ENCODE measurements at regions not wholly inside any gene's neighbourhood (a gene's known extent, or its start where the extent isn't known, plus 50 kb on each side); places are given as distances from the start of the nearest gene placed in this dataset.

DNA sequence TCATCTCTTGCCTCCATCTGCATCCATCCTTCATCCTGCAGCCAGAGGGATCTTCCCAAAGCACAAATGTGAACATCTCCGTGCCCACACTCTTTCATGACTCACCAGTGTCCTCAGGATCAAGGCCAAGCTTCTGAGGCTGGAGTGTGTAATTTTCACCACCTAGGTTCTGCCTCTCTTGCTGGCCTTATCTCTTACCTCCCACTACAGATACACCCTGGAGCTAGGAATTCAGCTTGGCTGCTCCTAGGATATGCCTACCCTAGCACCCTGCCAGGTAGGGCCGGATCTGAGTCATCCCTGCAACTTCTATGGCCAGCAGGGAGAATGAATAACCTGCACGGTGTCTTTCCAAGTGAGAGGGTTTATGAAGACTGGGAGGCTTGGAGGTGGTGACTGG, 208.7 kb upstream of the CSF3R start:
- H3K36me3 Mint-ChIP-seq = no peaks in the 10 kb centered on the region
- ATAC-seq (no peak), DNase-seq (no peak)
- no peaks in the 10 kb centered on the region for H3K9me3 Mint-ChIP-seq (ENCODE audit: low read depth)
- peaks cover 18% of the 10 kb centered on the region for H3K27me3 Mint-ChIP-seq
- no peak overlapping the region for H3K27ac Mint-ChIP-seq
- CTCF ChIA-PET = no interaction called here
- H3K4me3 Mint-ChIP-seq = no peak overlapping the region
- no peaks in the 10 kb centered on the region for H3K4me1 Mint-ChIP-seq

DNA sequence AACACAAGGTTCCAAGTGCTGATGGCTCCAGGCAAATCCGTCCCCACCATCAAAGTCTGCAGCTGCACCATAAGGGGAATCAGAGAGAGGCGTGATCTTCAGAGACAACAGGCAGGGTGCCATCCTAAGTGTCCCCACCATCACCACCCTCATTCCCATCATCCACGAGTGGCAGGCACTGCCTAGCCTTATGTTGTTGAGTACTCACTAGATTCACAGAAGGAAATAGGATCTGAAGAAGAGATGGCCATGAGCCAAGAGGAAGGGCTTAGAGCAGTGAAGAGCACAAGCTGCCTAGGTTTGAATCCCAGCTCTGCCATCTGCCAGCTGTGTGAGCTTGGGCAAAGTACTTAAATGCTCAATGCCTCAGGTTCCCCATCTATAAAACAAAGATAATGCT, 207.3 kb upstream of the CSF3R start:
- H3K4me1 Mint-ChIP-seq = no peaks in the 10 kb centered on the region
- CTCF ChIA-PET = no interaction called here
- H3K27me3 Mint-ChIP-seq = peaks cover 13% of the 10 kb centered on the region

DNA sequence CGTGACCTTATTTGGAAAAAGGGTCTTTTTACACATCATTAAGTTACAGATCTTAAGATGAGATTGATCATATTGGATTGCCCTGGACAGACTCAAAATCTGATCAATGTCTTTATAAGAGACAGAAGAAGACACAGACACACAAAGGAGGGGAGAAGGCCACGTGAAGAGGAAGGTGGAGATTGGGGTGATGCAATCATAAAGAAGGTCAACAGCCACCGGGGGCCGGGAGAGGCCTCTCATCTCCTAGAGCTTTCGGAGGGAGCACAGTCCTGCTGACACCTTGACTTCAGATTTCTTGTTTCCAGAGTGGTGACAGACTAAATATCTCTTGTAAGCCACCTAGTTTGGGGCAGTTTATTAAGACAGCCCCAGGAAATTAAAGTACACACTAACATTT, 204.6 kb upstream of the CSF3R start:
- ATAC-seq (no peak), DNase-seq (no peak)
- no peaks in the 10 kb centered on the region for H3K36me3 Mint-ChIP-seq
- H3K27ac Mint-ChIP-seq = no peak overlapping the region
- H3K4me1 Mint-ChIP-seq = no peaks in the 10 kb centered on the region
- no peaks in the 10 kb centered on the region for H3K9me3 Mint-ChIP-seq (ENCODE audit: low read depth)
- CTCF ChIA-PET = no interaction called here
- H3K27me3 Mint-ChIP-seq = peaks cover 13% of the 10 kb centered on the region
- no peak overlapping the region for H3K4me3 Mint-ChIP-seq

More for the DNA sequence above, 207.3 kb upstream of the CSF3R start:
- Mint-ChIP-seq H3K4me3 (no peak overlapping the region), H3K9me3 (ENCODE audit: low read depth) (no peaks in the 10 kb centered on the region), H3K27ac (no peak overlapping the region), H3K36me3 (no peaks in the 10 kb centered on the region)
- ATAC-seq (no peak), DNase-seq (no peak)

DNA sequence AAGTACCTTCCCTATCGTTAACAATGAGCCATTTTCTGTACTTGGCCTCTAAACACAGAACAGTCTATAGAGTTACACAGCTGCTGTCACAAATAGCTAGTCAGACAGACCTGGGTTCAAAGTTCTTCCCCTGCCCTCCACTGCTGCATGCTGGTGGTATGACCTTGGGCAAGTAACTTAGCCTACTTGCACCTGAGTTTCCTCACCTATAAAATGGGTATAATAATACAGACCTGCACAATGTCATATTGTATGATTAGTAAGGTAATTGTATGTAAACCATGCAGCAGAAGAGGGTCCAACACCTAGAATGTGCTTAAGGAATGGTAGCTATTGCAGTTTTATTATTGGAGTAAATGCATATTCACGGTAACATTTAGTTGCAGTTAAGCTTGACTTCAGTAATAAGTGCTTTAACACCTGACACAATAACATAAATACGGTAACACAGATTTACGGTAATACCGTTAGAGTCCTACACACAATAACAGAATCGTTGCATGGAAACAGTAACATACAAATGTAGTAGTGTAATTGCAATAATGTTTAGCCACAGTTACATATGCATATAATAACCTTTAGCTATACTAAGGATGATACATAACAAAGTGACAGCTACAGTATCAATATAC, 193.3 kb upstream of the CSF3R start:
- no peak overlapping the region for H3K27ac Mint-ChIP-seq
- no peaks in the 10 kb centered on the region for H3K36me3 Mint-ChIP-seq
- DNase-seq = no peak
- no peak overlapping the region for H3K4me3 Mint-ChIP-seq
- H3K4me1 Mint-ChIP-seq = no peaks in the 10 kb centered on the region
- no peaks in the 10 kb centered on the region for H3K9me3 Mint-ChIP-seq (ENCODE audit: low read depth)
- CTCF ChIA-PET = no interaction called here
- H3K27me3 Mint-ChIP-seq = peaks cover 23% of the 10 kb centered on the region
- no peak for ATAC-seq

DNA sequence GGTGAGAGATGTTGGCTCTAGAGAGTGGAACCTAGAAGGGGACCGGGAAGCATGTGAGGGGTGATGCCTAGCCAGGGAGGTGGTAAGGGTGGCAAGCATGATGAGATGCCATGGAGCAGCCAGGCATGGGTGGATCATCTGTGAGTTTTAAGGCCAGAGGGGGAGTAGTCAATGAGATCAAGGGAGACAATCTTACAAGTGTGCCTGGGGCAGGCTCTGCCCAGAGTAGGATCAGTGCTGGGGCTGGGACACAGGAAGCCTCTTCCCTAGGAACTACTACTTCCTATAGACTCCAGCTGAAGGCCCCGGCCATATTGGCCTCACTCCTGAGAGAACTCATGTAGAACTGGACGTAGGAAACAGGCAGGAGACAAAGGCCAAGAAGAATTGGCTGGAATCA, 192.4 kb upstream of the CSF3R start:
- no peak overlapping the region for H3K4me3 Mint-ChIP-seq
- H3K36me3 Mint-ChIP-seq = no peaks in the 10 kb centered on the region
- ATAC-seq (no peak), DNase-seq (no peak)
- H3K9me3 Mint-ChIP-seq (ENCODE audit: low read depth) = no peaks in the 10 kb centered on the region
- H3K27me3 Mint-ChIP-seq = peaks cover 20% of the 10 kb centered on the region
- no peak overlapping the region for H3K27ac Mint-ChIP-seq
- no peaks in the 10 kb centered on the region for H3K4me1 Mint-ChIP-seq
- CTCF ChIA-PET = no interaction called here

DNA sequence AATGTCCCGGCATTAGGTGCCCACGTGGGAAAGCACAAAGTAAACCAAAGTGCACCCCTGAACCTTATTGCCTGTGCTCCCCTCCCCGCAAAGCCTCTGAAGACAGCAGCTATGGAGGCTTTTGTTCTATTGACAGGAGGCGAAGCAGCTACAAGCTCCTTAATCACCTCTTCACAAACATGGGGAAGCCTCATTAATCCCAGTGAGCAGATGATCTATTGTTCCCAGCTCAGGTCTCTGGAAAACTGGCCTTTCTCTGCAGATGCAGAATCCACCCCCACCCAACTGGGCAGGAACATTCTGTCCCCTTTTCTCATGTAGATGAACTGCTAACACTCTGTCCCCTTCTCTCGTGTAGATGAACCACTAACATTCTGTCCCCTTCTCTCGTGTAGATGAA, 190.5 kb upstream of the CSF3R start:
- Mint-ChIP-seq H3K27ac (no peak overlapping the region), H3K9me3 (ENCODE audit: low read depth) (no peaks in the 10 kb centered on the region), H3K4me3 (no peak overlapping the region), H3K27me3 (peaks cover 21% of the 10 kb centered on the region), H3K4me1 (no peaks in the 10 kb centered on the region), H3K36me3 (no peaks in the 10 kb centered on the region)
- CTCF ChIA-PET = no interaction called here
- ATAC-seq (no peak), DNase-seq (no peak)

DNA sequence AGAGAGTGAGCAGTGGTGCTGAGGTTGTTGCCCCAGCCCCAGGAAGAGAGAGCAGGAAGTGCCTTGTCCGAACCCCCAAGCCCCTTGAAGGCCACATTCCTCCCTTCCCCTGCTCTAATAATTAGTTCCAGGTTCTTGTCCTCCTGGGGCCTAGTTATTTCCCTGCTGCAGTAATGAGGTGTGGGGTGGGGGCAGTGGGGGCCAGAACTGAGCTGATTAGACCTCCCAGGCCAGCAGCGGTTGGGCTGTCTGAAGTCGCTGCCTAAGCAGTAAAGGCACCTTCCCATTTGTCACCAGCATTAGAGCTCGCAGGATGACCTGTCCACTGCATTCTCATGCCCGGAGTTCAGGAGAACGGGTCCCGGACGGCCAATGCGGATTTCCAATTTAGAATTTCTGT, 186.5 kb upstream of the CSF3R start:
- H3K36me3 Mint-ChIP-seq = no peaks in the 10 kb centered on the region

DNA sequence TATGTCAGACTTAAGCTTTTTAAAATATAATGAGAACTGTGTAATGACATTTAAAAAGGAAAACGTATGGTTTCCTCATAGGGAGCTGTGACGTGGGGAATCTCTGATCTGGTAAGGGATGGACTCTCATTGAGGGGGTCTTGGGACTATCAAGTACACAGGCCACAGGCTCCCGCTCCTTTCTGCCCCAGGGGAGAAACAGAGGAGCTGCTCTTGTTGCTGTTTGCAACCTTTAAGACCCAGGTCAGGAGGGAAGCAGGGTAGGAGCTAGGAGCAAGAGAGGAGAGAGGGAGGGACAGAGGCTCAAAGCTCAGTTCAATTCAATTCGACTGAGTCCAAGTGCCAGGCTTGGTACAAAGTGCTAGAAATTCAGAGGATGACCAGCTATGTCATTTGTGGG, 185.1 kb upstream of the CSF3R start:
- no peak for DNase-seq
- no peak overlapping the region for H3K4me3 Mint-ChIP-seq
- peaks cover 13% of the 10 kb centered on the region for H3K27me3 Mint-ChIP-seq
- CTCF ChIA-PET = interaction anchor here (2.6 kb wide), 1 partner anchor 152 kb away, joined by 8 read pairs; no protein-coding TSS in a partner anchor
- no peaks in the 10 kb centered on the region for H3K9me3 Mint-ChIP-seq (ENCODE audit: low read depth)
- no peak for ATAC-seq
- H3K36me3 Mint-ChIP-seq = no peaks in the 10 kb centered on the region
- peaks cover 3% of the 10 kb centered on the region for H3K4me1 Mint-ChIP-seq
- H3K27ac Mint-ChIP-seq = no peak overlapping the region

More for the DNA sequence above, 186.5 kb upstream of the CSF3R start:
- no peak overlapping the region for H3K27ac Mint-ChIP-seq
- peaks cover 3% of the 10 kb centered on the region for H3K4me1 Mint-ChIP-seq
- no peak for ATAC-seq
- no peaks in the 10 kb centered on the region for H3K9me3 Mint-ChIP-seq (ENCODE audit: low read depth)
- no peak overlapping the region for H3K4me3 Mint-ChIP-seq
- H3K27me3 Mint-ChIP-seq = peaks cover 13% of the 10 kb centered on the region
- DNase-seq = no peak
- CTCF ChIA-PET = interaction anchor here (2.6 kb wide), 1 partner anchor 153 kb away, joined by 8 read pairs; no protein-coding TSS in a partner anchor

DNA sequence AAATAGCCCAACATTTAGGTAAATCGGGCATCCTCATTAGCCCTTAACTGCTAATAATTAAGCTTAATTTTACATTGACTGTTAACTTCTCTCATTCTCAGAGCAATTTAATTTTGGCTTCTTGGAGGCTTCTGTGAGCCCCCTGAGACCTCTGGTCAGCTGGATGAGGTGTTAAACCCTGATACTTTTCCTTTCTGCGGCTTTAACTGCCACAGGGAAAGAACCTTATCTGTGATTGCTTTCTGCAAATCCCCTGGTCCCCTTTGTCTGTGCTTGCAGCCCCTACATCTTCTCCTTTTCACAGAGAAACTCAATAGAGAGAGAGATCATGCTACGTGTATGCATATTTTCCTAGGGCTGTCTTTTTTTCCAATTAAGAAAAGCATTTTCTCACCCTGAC, 184.5 kb upstream of the CSF3R start:
- H3K9me3 Mint-ChIP-seq (ENCODE audit: low read depth) = no peaks in the 10 kb centered on the region
- peaks cover 16% of the 10 kb centered on the region for H3K27me3 Mint-ChIP-seq
- DNase-seq (no peak), ATAC-seq (no peak)
- H3K36me3 Mint-ChIP-seq = no peaks in the 10 kb centered on the region
- H3K4me1 Mint-ChIP-seq = peaks cover 3% of the 10 kb centered on the region
- H3K27ac Mint-ChIP-seq = no peak overlapping the region
- CTCF ChIA-PET = interaction anchor here (0.9 to 2.6 kb wide), 2 partner anchors 91 to 151 kb away, joined by 3 to 8 read pairs; no protein-coding TSS in a partner anchor
- no peak overlapping the region for H3K4me3 Mint-ChIP-seq

DNA sequence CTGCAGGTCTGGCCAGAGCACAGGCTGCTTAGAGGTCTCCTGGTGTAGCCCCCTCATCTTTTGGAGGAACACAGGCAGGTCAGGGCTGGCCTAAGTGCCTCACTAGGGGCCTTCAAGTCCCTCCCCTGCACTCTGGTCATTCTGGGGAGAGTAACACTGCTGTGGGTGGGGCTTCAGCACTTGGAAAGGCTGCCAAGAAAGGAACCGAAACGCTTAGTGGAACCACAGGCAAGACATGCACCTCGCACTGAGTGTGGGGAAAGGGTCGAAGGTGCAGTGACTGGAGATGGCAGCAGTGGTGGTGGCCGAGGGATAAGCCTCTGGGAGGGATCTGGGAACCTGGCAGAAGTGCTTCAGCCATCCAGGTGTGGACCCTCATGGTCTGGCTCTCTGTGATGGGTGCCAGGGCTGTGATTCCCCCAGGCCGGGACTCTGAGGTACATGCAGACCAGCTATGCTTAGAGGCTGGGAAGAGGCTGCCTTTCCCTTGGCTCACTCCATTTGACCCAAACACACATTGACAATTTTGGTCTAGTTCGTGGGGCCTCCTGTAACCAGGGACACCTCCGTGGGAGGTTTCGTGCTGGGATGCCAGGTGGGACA, 182.9 kb upstream of the CSF3R start:
- Mint-ChIP-seq H3K4me3 (no peak overlapping the region), H3K9me3 (ENCODE audit: low read depth) (no peaks in the 10 kb centered on the region), H3K27me3 (peaks cover 18% of the 10 kb centered on the region), H3K4me1 (peaks cover 3% of the 10 kb centered on the region), H3K27ac (no peak overlapping the region), H3K36me3 (no peaks in the 10 kb centered on the region)
- CTCF ChIA-PET = no interaction called here
- DNase-seq (no peak), ATAC-seq (no peak)

DNA sequence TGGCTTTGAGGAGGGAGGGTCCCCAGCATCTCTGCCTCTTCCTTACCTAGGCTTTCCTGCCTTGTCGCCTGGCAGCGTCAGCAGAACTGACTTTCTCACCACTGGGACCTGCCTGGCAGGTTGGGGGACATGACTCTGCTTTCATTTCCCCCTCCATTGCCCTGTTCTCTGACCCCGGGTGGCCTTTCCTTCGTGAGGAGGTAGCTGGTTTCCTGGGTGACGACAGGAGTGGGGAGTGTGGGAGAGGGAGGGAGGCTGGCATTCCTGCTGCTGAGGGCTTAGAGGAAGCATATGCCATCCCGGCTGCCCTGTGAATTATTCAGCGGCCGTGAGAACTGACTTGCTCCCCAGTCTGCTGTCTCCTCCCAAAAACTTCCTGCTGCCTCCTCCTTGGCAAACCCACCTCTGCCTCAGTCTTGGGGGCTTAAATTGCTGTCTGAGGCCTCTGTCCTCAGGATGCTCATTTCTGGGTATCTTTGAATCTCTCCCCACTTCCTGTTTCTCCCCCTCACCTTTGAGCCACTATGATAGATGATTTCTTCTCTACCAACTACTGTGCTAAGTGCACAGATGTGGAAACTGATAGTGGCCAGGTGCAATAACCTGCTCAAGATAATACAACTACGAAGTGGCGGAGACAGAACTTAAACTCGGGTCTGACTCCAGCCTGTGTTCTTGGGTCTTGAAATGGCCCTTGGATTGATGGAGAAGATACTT, 182.0 kb upstream of the CSF3R start:
- Mint-ChIP-seq H3K27ac (no peak overlapping the region), H3K36me3 (no peaks in the 10 kb centered on the region), H3K27me3 (peaks cover 24% of the 10 kb centered on the region), H3K4me3 (no peak overlapping the region), H3K4me1 (peaks cover 3% of the 10 kb centered on the region), H3K9me3 (ENCODE audit: low read depth) (no peaks in the 10 kb centered on the region)
- CTCF ChIA-PET = no interaction called here
- no peak for ATAC-seq
- DNase-seq = no peak

DNA sequence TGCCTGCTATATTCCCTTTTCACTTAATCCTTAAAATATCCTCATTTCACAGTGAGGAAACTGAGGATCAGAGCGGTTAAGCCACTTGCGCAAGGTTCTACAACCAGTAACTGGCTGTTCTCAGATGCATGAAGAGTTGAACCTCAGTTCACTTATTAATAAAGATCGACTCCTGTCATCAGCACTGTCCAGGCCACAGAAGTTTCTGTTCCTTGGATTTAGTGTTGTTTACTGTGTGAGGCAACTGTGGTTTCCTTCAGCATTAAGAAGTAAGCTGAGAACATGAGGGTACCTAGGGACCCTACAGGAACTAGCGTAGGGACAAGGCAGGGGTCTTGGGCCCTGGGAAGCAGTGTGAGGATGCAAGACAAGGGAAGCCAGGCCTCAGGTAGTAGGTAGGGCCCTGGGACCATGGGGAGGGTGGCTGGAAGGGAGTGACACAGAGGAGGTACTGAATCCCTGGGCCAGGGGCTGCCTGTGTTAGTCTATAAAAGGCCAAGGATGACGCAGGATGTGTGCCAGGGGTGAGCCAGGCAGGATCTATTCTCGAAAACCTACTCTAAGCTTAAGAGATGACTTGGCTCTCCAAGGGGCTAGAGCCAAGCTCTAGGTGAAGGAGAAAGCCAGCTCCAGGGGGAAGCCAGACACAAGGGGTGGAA, 181.2 kb upstream of the CSF3R start:
- ATAC-seq (no peak), DNase-seq (no peak)
- H3K9me3 Mint-ChIP-seq (ENCODE audit: low read depth) = no peaks in the 10 kb centered on the region
- H3K36me3 Mint-ChIP-seq = no peaks in the 10 kb centered on the region
- H3K4me3 Mint-ChIP-seq = no peak overlapping the region
- H3K27ac Mint-ChIP-seq = no peak overlapping the region
- CTCF ChIA-PET = no interaction called here
- H3K27me3 Mint-ChIP-seq = peaks cover 24% of the 10 kb centered on the region
- peaks cover 3% of the 10 kb centered on the region for H3K4me1 Mint-ChIP-seq

DNA sequence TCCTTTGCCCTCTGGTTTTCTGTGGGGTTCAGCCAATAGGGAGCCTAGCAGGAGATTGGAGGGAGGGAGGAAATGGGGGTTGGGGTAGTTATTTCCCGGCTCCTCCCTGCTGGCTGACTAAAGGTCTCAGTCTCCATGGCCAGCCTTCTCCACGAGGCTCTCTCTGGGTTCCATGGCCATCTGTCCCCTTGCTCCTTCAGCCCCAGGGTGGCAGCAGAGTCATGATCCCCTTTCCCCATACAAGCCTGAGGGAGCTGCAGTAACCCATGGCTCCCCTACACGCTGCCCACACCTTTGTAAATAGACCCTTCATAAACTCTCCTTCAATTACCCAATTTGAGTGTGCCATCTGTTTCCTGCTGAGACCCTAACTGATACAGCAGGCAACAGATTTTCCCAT, 176.1 kb upstream of the CSF3R start:
- no peaks in the 10 kb centered on the region for H3K4me1 Mint-ChIP-seq
- peaks cover 30% of the 10 kb centered on the region for H3K27me3 Mint-ChIP-seq
- no peaks in the 10 kb centered on the region for H3K36me3 Mint-ChIP-seq
- no peaks in the 10 kb centered on the region for H3K9me3 Mint-ChIP-seq (ENCODE audit: low read depth)
- CTCF ChIA-PET = no interaction called here
- ATAC-seq = no peak
- H3K27ac Mint-ChIP-seq = no peak overlapping the region
- no peak for DNase-seq
- H3K4me3 Mint-ChIP-seq = no peak overlapping the region

DNA sequence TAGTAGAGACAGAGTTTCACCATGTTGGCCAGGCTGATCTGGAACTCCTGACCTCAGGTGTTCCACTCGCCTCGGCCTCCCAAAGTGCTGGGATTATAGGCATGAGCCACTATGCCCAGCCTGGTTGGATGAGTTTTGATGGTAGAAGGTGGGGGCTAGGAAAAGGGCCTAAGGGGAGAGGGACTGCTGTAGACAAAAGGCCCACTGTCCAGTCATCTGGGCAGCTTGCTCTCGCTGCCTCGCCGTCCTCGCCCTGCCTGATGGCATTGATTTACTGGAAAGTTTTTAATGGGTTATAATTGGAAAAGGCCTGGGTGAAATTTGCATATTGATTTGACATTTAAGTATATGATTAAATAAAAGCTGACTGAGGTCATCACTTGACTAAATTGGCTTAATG, 175.1 kb upstream of the CSF3R start:
- H3K9me3 Mint-ChIP-seq (ENCODE audit: low read depth) = no peaks in the 10 kb centered on the region
- no peak for DNase-seq
- no peak for ATAC-seq
- H3K27me3 Mint-ChIP-seq = peaks cover 35% of the 10 kb centered on the region
- no peaks in the 10 kb centered on the region for H3K4me1 Mint-ChIP-seq
- no peak overlapping the region for H3K27ac Mint-ChIP-seq
- H3K36me3 Mint-ChIP-seq = no peaks in the 10 kb centered on the region
- CTCF ChIA-PET = no interaction called here
- H3K4me3 Mint-ChIP-seq = no peak overlapping the region
